ENCODE measurements at regions not wholly inside any gene's neighbourhood (a gene's known extent, or its start where the extent isn't known, plus 50 kb on each side); places are given as distances from the start of the nearest gene placed in this dataset.
"Not testable (repeated sequence)": the region's sequence is repeated elsewhere in the genome, so short reads cannot be mapped to it uniquely, and the experiment has no call there.

GRCh38 chr14:30243207-30243606 is 315.6 kb upstream of the PRKD1 start:
- DNase-seq: no peak

GRCh38 chr14:30243805-30244204 is 315.2 kb upstream of the G2E3 start:
- in situ Hi-C loops (cut with MboI; ENCODE audit: low pct_unique_long_range_greater_than_20kb, low sequenced_read_pairs): no loop called here
- no peak for DNase-seq

More at GRCh38 chr14:30243207-30243606, 315.6 kb upstream of the PRKD1 start:
- in situ Hi-C loops (cut with MboI; ENCODE audit: low pct_unique_long_range_greater_than_20kb, low sequenced_read_pairs): no loop called here

- DNase-seq; in situ Hi-C loops (cut with MboI; ENCODE audit: low pct_unique_long_range_greater_than_20kb, low sequenced_read_pairs): not testable (repeated sequence)
These were observed 314.6 kb upstream of the G2E3 start for GRCh38 chr14:30244348-30244747.

- DNase-seq: no peak
- in situ Hi-C loops (cut with MboI; ENCODE audit: low pct_unique_long_range_greater_than_20kb, low sequenced_read_pairs): no loop called here
These were observed 307.9 kb upstream of the G2E3 start for GRCh38 chr14:30251017-30251416.

GRCh38 chr14:30251557-30252100 is 307.3 kb upstream of the G2E3 start:
- DNase-seq: no peak
- in situ Hi-C loops (cut with MboI; ENCODE audit: low pct_unique_long_range_greater_than_20kb, low sequenced_read_pairs): no loop called here

- in situ Hi-C loops (cut with MboI; ENCODE audit: low pct_unique_long_range_greater_than_20kb, low sequenced_read_pairs): no loop called here
- no peak for DNase-seq
These were observed 306.8 kb upstream of the G2E3 start for GRCh38 chr14:30252151-30252550.

- no peak for DNase-seq
- in situ Hi-C loops (cut with MboI; ENCODE audit: low pct_unique_long_range_greater_than_20kb, low sequenced_read_pairs): no loop called here
These were observed 305.9 kb upstream of the G2E3 start for GRCh38 chr14:30252783-30253674.

- no peak for DNase-seq
- in situ Hi-C loops (cut with MboI; ENCODE audit: low pct_unique_long_range_greater_than_20kb, low sequenced_read_pairs): no loop called here
These were observed 302.3 kb upstream of the G2E3 start for GRCh38 chr14:30256627-30257026.

- in situ Hi-C loops (cut with MboI; ENCODE audit: low pct_unique_long_range_greater_than_20kb, low sequenced_read_pairs): no loop called here
- DNase-seq: no peak
These were observed 300.9 kb upstream of the G2E3 start for GRCh38 chr14:30257946-30258661.

GRCh38 chr14:30260833-30261607 is 297.9 kb upstream of the G2E3 start:
- in situ Hi-C loops (cut with MboI; ENCODE audit: low pct_unique_long_range_greater_than_20kb, low sequenced_read_pairs): no loop called here
- DNase-seq: no peak

- in situ Hi-C loops (cut with MboI; ENCODE audit: low pct_unique_long_range_greater_than_20kb, low sequenced_read_pairs): no loop called here
- no peak for DNase-seq
These were observed 294.8 kb upstream of the G2E3 start for GRCh38 chr14:30264161-30264560.

GRCh38 chr14:30266290-30266689 is 292.7 kb upstream of the G2E3 start:
- in situ Hi-C loops (cut with MboI; ENCODE audit: low pct_unique_long_range_greater_than_20kb, low sequenced_read_pairs): no loop called here
- no peak for DNase-seq

- in situ Hi-C loops (cut with MboI; ENCODE audit: low pct_unique_long_range_greater_than_20kb, low sequenced_read_pairs): no loop called here
- DNase-seq: no peak
These were observed 291.8 kb upstream of the G2E3 start for GRCh38 chr14:30267141-30267540.

- in situ Hi-C loops (cut with MboI; ENCODE audit: low pct_unique_long_range_greater_than_20kb, low sequenced_read_pairs): no loop called here
- peak; percentile 77 for DNase-seq
These were observed 288.5 kb upstream of the G2E3 start for GRCh38 chr14:30270200-30271161.

GRCh38 chr14:30271811-30272323 is 287.1 kb upstream of the G2E3 start:
- no peak for DNase-seq

GRCh38 chr14:30272848-30273832 is 285.8 kb upstream of the G2E3 start:
- DNase-seq: no peak
- in situ Hi-C loops (cut with MboI; ENCODE audit: low pct_unique_long_range_greater_than_20kb, low sequenced_read_pairs): no loop called here

More at GRCh38 chr14:30271811-30272323, 287.1 kb upstream of the G2E3 start:
- in situ Hi-C loops (cut with MboI; ENCODE audit: low pct_unique_long_range_greater_than_20kb, low sequenced_read_pairs): no loop called here

- no peak for DNase-seq
- in situ Hi-C loops (cut with MboI; ENCODE audit: low pct_unique_long_range_greater_than_20kb, low sequenced_read_pairs): no loop called here
These were observed 283.4 kb upstream of the G2E3 start for GRCh38 chr14:30275604-30276003.

All from KBM-7 (cell line).